Stimulated activated CD4-positive, alpha-beta T cell treated with anti-CD3 and anti-CD28 coated beads, Interleukin-4, amount 100 ng/mL, for 1 hour (primary cell): ENCODE measurements at regions not wholly inside any gene's neighbourhood (a gene's known extent, or its start where the extent isn't known, plus 50 kb on each side); places are given as distances from the start of the nearest gene placed in this dataset.
"Not testable (repeated sequence)": the region's sequence is repeated elsewhere in the genome, so short reads cannot be mapped to it uniquely, and the experiment has no call there.

Experiments used
- DNase-seq: peaks from one replicate; pipeline ENCODE4 v3.0.0-alpha.2; 2020

DNA sequence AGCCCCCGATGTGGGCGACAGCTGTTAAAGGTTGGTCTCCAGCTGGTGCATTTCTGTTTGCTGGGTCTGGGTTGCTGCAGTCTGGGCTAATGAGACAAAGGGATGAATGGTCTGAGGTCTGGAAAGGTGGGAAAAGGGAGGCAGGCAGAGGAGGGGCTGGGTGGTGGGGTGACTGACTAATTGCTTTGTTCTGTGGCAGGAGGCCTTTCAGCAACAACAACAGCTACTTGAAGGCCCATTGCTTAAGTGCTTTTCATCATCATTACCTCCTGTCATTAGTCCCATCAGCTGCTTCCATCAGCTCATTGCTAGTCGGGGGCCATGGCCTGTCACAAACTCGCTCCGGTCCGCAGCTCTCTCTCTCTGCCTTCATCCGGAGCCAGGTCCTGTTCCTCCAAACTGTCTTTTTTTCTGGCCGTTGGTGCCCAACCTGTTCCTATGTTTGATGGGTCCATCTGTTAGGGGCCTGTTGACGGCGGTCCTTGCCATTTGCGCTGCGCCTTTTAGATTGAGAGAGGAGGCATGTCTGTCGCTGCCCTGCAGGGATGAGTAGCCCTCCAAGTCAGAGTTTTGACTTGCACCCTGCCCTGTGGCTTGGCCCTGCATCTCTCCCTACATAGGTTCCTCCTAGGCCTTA lies 105.6 kb upstream of the PLXNA2 start:
- DNase-seq = no peak

- DNase-seq = no peak
Measured at GRCh38 chr1:208350815-208351214, 106.6 kb upstream of the PLXNA2 start.

GRCh38 chr1:208351838-208352237 lies 107.7 kb upstream of the PLXNA2 start:
- no peak for DNase-seq

DNA sequence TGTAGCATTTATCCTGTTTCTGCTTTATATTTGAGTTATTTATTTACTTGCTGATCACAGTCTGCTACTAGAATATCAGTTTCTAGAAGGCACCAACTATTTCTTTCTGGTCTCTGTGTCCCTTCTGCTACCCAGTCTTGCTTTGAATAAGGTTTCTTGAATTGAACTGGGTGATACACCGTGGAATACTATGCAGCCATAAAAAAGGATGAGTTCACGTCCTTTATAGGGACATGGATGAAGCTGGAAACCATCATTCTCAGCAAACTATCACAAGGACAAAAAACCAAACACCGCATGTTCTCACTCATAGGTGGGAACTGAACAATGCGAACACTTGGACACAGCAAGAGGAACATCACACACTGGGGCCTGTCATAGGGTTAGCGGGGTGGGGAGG lies 109.6 kb upstream of the PLXNA2 start:
- not testable (repeated sequence) for DNase-seq

DNA sequence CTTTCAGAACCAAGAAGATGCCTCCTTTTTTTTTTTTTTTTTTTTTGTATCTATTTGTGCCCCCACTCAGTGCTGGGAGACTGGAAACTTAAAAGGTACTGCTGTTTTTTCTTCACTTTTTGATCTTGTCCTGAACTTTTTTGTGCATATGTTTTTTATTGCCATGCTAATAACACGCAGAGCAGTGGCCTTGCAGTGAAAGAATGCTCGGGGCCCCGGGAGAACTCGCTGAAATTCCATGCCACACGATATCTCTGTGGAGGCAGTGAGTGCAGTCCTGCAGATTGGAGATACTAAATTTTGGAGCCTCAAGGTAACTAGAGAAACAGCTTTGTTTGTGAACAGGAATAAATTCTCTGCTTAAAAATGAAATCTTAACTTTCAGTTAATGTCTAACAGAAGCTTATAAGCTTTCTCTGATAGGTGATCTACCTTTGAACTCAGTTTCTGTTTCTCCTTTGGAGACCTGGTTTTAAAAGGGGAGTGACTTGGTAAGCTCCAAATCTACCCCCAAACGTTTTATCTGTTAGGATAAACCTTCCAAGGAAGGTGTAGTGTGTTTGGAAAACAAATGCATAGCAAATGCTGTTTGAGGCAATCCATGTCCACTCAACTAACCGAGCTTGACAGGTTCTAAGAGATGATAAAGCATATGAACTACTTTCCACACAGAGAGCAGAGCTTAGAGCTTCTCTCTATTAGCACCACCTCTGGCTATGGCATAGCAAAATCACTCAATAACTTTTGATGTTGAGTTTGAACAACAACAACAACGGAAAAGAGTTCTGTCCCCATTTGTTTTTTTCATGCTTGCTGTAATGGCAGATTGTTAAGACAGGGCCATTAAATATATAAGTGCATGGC lies 113.7 kb upstream of the PLXNA2 start:
- no peak for DNase-seq

- no peak for DNase-seq
Measured at GRCh38 chr1:208358651-208359050, 114.5 kb upstream of the PLXNA2 start.

DNA sequence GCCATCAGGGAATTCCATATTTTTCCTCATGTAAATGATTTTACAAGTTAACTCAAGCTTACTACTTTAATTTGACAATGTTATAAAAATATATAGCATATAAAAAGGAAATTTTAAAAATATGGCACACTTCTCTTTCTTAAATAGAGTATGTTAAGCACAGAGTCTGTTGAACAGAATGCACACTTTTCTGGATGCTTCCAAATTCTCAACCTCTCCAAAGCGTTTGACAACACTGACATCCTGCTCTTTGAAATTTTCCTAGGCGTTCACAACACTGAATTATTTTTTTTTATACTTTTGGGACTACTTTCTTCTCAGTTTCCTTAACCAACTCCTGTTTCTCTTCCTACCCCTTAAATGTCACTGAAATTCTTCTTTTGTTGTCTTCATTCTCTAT lies 117.8 kb upstream of the PLXNA2 start:
- DNase-seq = no peak

DNA sequence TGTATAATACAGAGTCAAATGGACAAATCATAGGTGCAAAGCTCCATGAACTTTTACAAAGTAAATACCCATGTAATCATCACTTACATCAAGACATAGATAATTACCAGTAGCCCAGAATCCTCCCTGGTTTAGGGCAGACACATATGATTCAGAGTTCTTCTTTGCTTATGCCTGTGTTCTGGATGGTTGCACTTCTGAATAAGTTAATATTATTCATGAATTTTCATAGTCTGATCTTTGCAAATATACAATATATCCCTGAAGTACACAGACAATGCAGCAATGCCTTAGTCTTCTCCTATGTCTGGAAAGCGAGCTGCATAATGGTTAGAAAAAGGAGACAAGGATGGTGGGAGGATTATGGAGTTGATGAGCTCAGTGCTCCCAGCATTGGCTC lies 122.4 kb upstream of the PLXNA2 start:
- DNase-seq = no peak

DNA sequence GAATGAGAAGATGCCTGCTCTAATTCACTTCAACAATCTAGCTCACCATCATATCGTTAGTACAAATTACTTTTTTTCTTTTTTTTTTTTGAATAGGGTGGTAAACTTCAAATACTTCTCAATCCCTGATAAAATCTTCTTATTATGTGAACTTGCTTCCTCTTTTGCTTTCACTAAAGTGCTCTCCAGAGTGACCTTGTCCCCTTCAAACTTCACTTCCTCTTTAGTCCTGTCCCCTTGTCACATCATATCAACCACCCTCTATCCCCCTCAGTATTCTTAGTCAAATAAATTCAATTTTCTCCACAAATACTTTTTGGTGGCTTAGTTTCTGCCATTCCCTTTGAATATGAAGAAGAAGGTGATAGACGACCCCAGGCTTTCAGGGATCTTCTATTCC lies 124.9 kb upstream of the PLXNA2 start:
- no peak for DNase-seq

- DNase-seq = no peak
Measured at GRCh38 chr1:208369658-208370057, 125.5 kb upstream of the PLXNA2 start.

DNA sequence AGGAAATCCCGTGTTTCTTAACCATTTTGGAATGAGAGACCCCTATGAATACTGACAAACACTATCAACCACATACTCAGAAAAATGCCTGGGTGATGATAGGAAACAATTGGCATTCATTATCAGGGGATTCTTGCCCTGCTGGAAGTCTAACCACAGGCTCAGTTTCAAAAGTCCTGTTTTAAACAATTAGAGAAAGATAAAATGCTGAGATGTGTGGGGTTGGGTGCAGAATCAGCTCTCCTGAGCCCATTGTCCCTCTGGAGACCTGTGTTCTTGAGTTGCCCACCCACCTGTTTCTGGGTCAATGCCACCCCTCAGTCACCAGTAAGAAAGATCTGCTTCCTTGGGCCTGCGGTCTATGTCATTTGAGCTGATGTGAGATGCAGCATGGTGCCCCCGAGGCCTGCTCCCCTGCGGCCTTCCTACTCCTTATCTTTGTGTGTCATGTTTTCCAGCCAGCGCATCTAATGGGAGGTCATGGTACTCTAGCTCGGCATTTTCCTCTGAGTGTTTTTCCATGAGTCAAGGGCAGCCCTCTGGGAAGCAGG lies 130.3 kb upstream of the PLXNA2 start:
- no peak for DNase-seq

DNA sequence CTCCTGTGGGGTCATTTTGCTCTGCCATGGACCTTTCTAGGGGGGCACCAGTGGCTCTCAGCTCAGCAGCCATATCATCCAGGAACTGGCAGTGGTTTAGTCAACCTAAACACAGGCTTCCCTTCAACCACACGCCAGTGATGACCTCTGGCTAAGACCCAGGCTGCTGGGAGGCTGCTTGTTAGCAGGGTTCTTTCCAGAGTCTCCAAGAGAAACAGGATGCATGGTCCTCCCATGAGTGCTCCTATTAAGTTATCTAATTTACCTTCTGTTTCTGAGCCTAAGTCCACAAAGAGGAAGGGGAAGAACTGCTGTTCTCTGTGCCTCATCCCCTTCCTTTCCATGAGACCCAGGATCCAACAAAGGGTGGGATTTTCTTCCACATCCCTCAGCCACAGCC lies 137.3 kb upstream of the PLXNA2 start:
- DNase-seq = no peak

DNA sequence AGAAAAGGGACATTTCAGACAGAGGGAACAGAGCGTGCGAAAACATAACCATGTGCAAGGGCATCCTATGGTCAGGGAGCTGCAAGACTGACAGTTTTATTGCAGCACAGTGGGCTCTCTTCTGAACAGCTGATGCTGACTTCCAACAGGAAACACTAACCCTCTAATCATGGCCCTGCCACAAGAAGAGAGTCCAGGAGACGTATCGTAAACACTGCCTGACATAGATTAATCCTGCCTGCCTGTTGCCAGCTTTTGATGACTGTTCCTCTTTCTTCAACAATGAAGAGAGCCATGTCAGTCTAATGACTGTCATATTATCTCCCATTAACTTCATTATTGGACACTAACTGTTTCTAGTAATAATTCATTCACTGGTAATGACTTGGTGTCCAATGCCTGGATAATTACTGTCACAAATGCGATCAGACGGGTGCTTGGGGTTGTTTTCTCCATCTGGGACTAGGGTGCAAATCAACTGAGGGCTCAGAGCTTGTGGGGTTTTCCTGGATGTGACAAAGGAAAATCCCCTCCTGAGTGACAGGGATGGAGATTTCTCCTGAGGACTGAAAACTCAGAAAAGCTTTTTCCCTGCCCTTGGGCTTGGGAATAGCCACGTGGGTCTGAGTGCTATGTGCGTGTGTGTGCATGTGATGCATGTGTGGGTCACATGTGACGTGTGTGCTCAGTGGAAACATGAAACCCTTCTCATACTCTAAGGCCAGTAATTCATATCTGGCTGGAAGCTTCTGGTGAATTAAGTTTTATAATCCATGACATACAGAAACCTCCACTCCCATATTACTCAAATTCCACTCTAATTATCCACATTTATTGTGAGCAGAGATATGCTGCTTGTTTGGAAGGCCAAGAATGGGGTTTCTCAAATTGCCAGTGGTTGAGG lies 144.0 kb upstream of the PLXNA2 start:
- no peak for DNase-seq

GRCh38 chr1:208393416-208393815 lies 149.2 kb upstream of the PLXNA2 start:
- DNase-seq = no peak

DNA sequence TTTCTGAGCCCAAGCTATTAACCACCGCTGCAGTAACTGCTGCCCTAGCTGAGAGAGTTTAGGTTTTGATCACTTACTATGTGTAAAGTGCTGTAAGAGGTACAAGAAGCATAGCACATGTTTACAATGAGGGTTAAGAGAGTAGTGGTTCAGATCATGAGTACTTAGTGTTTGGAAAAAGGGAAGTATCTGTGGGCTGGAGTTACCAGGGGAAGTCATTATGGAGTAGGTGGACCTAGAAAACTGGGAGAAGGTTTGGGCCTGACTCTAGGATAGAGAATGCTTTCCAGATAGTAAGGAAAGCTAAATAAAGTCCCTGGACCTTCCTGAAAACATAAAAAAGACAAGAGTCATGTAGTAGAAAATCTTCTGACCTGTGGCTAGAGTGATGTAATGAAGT lies 149.6 kb upstream of the PLXNA2 start:
- DNase-seq = no peak

GRCh38 chr1:208397286-208397685 lies 153.1 kb upstream of the PLXNA2 start:
- no peak for DNase-seq

DNA sequence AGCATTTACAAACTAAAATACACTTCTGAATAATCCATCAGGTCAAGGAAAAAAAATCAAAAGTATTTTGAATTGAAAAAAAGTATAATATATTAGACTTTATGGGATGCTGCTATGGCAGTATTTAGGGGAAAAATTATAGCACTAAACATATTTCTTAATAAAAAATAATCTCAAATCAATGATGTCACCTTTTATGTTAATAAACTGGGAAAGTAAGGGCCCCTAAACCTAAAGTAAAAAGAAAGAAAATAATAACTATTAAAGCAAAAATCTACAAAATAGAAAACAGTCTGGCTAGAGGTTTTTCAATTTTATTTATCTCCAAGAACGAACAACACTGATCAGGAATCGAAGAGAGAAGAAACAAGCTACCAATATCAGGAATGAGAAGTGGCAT lies 160.8 kb upstream of the PLXNA2 start:
- DNase-seq = no peak

GRCh38 chr1:208409176-208409575 lies 165.0 kb upstream of the PLXNA2 start:
- no peak for DNase-seq

- no peak for DNase-seq
Measured at GRCh38 chr1:208410409-208410808, 166.2 kb upstream of the PLXNA2 start.

DNA sequence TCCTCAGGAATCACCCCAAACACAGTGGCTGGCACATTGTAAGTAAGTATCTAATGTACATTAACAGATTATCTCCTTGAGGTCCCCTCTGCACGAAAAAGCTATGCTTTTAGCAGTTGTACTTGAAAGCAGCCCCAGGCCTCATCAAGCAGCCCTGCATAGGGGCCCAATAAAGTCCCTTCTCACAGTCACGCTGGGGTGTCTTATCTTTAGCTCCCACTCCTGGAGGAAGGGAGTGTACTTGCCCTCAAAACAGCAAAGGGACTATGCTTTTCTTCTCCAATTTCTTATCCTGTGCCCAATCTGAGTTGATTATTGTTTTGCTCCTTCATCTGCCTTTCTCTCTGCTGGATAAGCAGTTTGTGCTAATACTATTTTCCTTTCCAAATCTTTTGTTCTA lies 168.8 kb upstream of the PLXNA2 start:
- DNase-seq = no peak

DNA sequence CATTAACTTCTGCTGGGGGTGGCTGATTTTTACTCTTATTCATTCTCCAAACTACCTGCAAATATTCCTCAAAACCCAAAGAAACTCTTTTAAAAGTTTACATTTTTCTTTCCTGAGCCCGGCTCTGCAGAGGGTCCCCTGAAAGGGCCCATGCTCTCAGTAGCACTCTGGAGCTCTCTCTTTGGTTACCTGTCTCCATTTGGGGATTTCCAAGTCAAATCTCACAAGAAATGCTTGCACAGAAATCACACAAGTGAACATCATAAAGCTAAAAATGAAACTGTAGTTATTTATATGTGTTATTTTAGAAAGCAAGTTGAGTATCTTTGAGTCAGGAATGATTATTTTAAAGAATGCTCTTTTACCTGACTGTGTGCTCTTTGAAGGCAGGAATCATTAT lies 174.5 kb upstream of the PLXNA2 start:
- no peak for DNase-seq

GRCh38 chr1:208419746-208420420 lies 175.7 kb upstream of the PLXNA2 start:
- no peak for DNase-seq

DNA sequence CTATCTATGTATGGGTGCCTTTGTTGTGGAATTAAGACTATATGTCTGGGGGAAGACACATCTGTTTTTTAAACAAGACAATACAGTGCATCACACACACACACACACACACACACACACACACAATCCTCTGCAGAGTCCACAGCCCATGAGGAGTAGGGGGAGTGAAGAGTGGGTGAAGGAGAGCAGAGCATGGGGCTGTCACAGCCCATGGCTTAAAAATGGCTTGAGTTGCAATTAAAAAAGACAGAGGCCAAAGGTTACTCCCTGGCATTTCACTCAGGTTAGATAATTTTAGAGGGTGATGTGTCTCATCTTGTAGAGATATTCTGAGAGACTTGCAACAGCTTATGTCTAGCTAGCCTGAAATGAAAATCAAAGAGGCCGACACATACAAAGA lies 176.5 kb upstream of the PLXNA2 start:
- DNase-seq = no peak
